Astrocyte of the cerebellum (primary cell): ENCODE measurements at regions not wholly inside any gene's neighbourhood (a gene's known extent, or its start where the extent isn't known, plus 50 kb on each side); places are given as distances from the start of the nearest gene placed in this dataset.

Experiments used
- DNase-seq: peaks from one replicate; pipeline ENCODE4 v3.0.0-alpha.2; 2011; ENCODE audit warnings: low read depth
- H3K4me3 ChIP-seq: 2 replicates; pipeline ENCODE4 v1.5.1; 2011; ENCODE audit warnings: mild to moderate bottlenecking, low read depth, low read length, moderate library complexity
- CTCF ChIP-seq: IDR thresholded peaks from 2 replicates; pipeline ENCODE4 v1.5.1; 2012; ENCODE audit warnings: low read length, low read depth, moderate library complexity, mild to moderate bottlenecking; ENCODE audit errors: missing control alignments
- in situ Hi-C: cut with HindIII; loops from 2 replicates; pipeline ENCODE4 v1.10.0; 2017; ENCODE audit warnings: low sequenced_read_pairs

GRCh38 chr4:125262502-125262901 is 52.3 kb upstream of the FAT4 start:
- no peak for DNase-seq
- H3K4me3 ChIP-seq = no peak overlapping the region
- in situ Hi-C loops = no loop called here
- TF ChIP-seq CTCF = no peak

GRCh38 chr4:125262079-125262478 is 52.7 kb upstream of the FAT4 start:
- H3K4me3 ChIP-seq = no peak overlapping the region
- in situ Hi-C loops = no loop called here
- no peak for TF ChIP-seq CTCF
- no peak for DNase-seq

- DNase-seq = peak; percentile 12
- TF ChIP-seq CTCF = no peak
- H3K4me3 ChIP-seq = no peak overlapping the region
- in situ Hi-C loops = no loop called here
These were observed 60.6 kb upstream of the FAT4 start for GRCh38 chr4:125254106-125254505.

- no peak overlapping the region for H3K4me3 ChIP-seq
- peak; percentile 23 for DNase-seq
- no peak for TF ChIP-seq CTCF
- in situ Hi-C loops = no loop called here
These were observed 69.8 kb upstream of the FAT4 start for GRCh38 chr4:125244848-125245450.

- no peak overlapping the region for H3K4me3 ChIP-seq
- DNase-seq = no peak
- no peak for TF ChIP-seq CTCF
- in situ Hi-C loops = no loop called here
These were observed 70.9 kb upstream of the FAT4 start for GRCh38 chr4:125243789-125244397.

GRCh38 chr4:125235971-125236370 is 78.8 kb upstream of the FAT4 start:
- in situ Hi-C loops = no loop called here
- no peak for DNase-seq
- H3K4me3 ChIP-seq = no peak overlapping the region
- no peak for TF ChIP-seq CTCF
